ENCODE measurements at regions not wholly inside any gene's neighbourhood (a gene's known extent, or its start where the extent isn't known, plus 50 kb on each side); places are given as distances from the start of the nearest gene placed in this dataset.

DNA sequence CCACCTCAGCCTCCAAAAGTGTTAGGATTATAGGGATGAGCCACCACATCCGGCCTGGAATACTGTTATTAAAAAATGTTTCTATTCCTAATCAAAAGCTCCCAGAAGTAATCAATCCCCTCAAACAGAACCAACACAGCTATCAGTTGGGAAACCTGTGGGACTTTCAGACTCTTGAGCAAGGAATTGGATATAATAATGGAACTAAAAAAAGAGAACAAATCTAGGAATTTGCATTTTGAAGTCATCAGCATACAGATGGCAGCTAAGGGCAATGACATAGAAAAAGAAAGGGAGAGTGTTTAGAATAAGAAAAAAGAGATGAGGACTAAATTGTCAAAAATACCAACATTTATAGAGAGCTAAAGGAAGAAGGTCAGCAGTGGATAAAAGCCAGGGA lies 54.7 kb upstream of the AMN1 start:
- no peak for TF ChIP-seq EZH2 (IDR thresholded peaks at IDR 0.05; ENCODE audit: borderline replicate concordance, low read length)
- TF ChIP-seq, protein P1, sequence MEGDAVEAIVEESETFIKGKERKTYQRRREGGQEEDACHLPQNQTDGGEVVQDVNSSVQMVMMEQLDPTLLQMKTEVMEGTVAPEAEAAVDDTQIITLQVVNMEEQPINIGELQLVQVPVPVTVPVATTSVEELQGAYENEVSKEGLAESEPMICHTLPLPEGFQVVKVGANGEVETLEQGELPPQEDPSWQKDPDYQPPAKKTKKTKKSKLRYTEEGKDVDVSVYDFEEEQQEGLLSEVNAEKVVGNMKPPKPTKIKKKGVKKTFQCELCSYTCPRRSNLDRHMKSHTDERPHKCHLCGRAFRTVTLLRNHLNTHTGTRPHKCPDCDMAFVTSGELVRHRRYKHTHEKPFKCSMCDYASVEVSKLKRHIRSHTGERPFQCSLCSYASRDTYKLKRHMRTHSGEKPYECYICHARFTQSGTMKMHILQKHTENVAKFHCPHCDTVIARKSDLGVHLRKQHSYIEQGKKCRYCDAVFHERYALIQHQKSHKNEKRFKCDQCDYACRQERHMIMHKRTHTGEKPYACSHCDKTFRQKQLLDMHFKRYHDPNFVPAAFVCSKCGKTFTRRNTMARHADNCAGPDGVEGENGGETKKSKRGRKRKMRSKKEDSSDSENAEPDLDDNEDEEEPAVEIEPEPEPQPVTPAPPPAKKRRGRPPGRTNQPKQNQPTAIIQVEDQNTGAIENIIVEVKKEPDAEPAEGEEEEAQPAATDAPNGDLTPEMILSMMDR (IDR thresholded peaks at IDR 0.05; ENCODE audit: low read length): no peak
- Histone ChIP-seq H3K4me2 (ENCODE audit: low read length) (no peak overlapping the region), H3K4me1 (ENCODE audit: insufficient read depth, low read length, severe bottlenecking) (peaks cover 19% of the 10 kb centered on the region), H3K79me2 (ENCODE audit: insufficient read depth, low read length) (no peaks in the 10 kb centered on the region), H3K4me3 (ENCODE audit: low read depth, low read length, poor library complexity, severe bottlenecking) (no peak overlapping the region), H3K27me3 (ENCODE audit: insufficient read depth, low read length) (no peaks in the 10 kb centered on the region), H3K9me2 (ENCODE audit: low read depth, low read length) (no peaks in the 10 kb centered on the region), H3F3A (ENCODE audit: insufficient read depth, low read length) (no peaks in the 10 kb centered on the region), H3K36me3 (ENCODE audit: insufficient read depth, low read length) (no peaks in the 10 kb centered on the region), H3K27ac (ENCODE audit: low read depth, low read length, poor library complexity, severe bottlenecking) (no peak overlapping the region), H3K9me3 (ENCODE audit: low read length) (no peaks in the 10 kb centered on the region), H4K20me1 (ENCODE audit: insufficient read depth, low read length) (no peaks in the 10 kb centered on the region), H3K9ac (ENCODE audit: low read length) (no peak overlapping the region), H2AFZ (ENCODE audit: low read length) (no peak overlapping the region)

DNA sequence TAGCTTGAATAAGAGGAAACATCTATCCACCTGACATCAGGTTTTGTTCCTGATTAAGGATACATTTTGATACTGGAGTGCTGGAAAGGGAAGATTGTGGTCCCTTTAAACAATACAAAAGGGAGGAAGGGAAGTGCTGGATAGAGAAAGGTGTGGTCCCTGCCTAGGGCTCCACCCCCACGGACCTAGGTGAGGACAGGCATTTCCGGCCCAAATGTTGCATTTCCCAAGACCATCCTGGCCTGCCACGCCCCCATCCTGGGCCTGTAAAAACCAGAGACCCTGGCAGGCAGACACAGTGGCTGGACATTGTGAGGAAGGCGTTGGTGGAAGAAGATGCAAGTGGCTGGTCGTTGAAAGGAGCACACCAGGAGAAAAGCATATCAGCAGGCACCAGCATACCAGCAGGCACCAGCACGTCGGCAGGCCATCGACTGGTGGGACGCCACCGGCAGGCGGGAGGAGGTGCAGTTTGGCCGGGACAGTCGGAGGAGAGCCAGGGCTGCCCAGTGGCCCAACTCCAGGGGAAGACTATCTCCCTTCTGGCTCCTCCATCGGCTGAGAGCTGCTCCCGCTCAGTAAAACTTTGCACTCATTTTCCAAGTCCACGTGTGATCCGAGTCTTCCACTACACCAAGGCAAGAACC lies 53.2 kb upstream of the AMN1 start:
- H2AFZ ChIP-seq (ENCODE audit: low read length): peak overlapping the region; percentile 89; the same call in 1 of the 2 replicates
- H3K4me3 ChIP-seq (ENCODE audit: low read depth, low read length, poor library complexity, severe bottlenecking): no peak overlapping the region
- H3K4me1 ChIP-seq (ENCODE audit: insufficient read depth, low read length, severe bottlenecking): peaks cover 22% of the 10 kb centered on the region
- no peaks in the 10 kb centered on the region for H3K36me3 ChIP-seq (ENCODE audit: insufficient read depth, low read length)
- no peak overlapping the region for H3K9ac ChIP-seq (ENCODE audit: low read length)
- H3K27ac ChIP-seq (ENCODE audit: low read depth, low read length, poor library complexity, severe bottlenecking): no peak overlapping the region
- no peaks in the 10 kb centered on the region for H4K20me1 ChIP-seq (ENCODE audit: insufficient read depth, low read length)
- H3K79me2 ChIP-seq (ENCODE audit: insufficient read depth, low read length): no peaks in the 10 kb centered on the region
- TF ChIP-seq, protein P1 (IDR thresholded peaks at IDR 0.05; ENCODE audit: low read length): no peak
- no peak for TF ChIP-seq EZH2 (IDR thresholded peaks at IDR 0.05; ENCODE audit: borderline replicate concordance, low read length)
- no peaks in the 10 kb centered on the region for H3K27me3 ChIP-seq (ENCODE audit: insufficient read depth, low read length)
- no peaks in the 10 kb centered on the region for H3F3A ChIP-seq (ENCODE audit: insufficient read depth, low read length)
- H3K9me2 ChIP-seq (ENCODE audit: low read depth, low read length): no peaks in the 10 kb centered on the region
- no peaks in the 10 kb centered on the region for H3K9me3 ChIP-seq (ENCODE audit: low read length)
- H3K4me2 ChIP-seq (ENCODE audit: low read length): no peak overlapping the region

DNA sequence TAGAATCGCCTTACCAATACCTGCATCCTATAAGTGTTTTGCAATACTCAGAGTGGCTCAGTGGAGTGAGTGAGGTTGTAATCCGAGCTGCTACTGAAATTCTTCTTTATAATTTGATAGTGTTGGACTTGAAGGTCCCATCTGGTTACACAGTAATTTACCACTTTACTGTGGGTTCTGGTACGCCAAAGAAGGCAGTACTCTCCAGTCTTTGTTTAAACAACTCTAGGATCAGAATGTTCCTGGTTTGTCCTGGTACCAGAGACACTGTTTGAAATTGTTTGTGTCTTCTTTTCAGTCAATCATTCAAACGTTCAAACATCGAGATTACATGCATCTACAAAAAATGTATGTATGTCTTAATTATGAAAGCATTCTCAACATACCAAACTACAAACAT lies 51.3 kb upstream of the AMN1 start:
- Histone ChIP-seq H3K27ac (ENCODE audit: low read depth, low read length, poor library complexity, severe bottlenecking) (no peak overlapping the region), H4K20me1 (ENCODE audit: insufficient read depth, low read length) (no peaks in the 10 kb centered on the region)

More for the DNA sequence above, 51.3 kb upstream of the AMN1 start:
- Histone ChIP-seq H3K4me3 (ENCODE audit: low read depth, low read length, poor library complexity, severe bottlenecking) (no peak overlapping the region), H3K4me2 (ENCODE audit: low read length) (no peak overlapping the region), H3K9me2 (ENCODE audit: low read depth, low read length) (no peaks in the 10 kb centered on the region), H2AFZ (ENCODE audit: low read length) (no peak overlapping the region), H3K36me3 (ENCODE audit: insufficient read depth, low read length) (no peaks in the 10 kb centered on the region), H3K4me1 (ENCODE audit: insufficient read depth, low read length, severe bottlenecking) (peaks cover 9% of the 10 kb centered on the region), H3K9ac (ENCODE audit: low read length) (no peak overlapping the region), H3F3A (ENCODE audit: insufficient read depth, low read length) (no peaks in the 10 kb centered on the region), H3K79me2 (ENCODE audit: insufficient read depth, low read length) (no peaks in the 10 kb centered on the region), H3K27me3 (ENCODE audit: insufficient read depth, low read length) (no peaks in the 10 kb centered on the region), H3K9me3 (ENCODE audit: low read length) (no peaks in the 10 kb centered on the region)
- TF ChIP-seq EZH2 (IDR thresholded peaks at IDR 0.05; ENCODE audit: borderline replicate concordance, low read length): no peak
- TF ChIP-seq, protein P1 (IDR thresholded peaks at IDR 0.05; ENCODE audit: low read length): no peak
